ENCODE measurements at regions not wholly inside any gene's neighbourhood (a gene's known extent, or its start where the extent isn't known, plus 50 kb on each side); places are given as distances from the start of the nearest gene placed in this dataset.

- no peak overlapping the region for H3K4me3 ChIP-seq (replicated peaks; ENCODE audit: insufficient read depth, low read length)
Observed at GRCh38 chr7:89728481-89728880, 425.8 kb upstream of the STEAP1 start.

GRCh38 chr7:89731751-89732445, 422.4 kb upstream of the STEAP1 start:
- H3K27me3 ChIP-seq (ENCODE audit: insufficient read depth, poor library complexity, severe bottlenecking): no peaks in the 10 kb centered on the region
- no peak overlapping the region for H3K27ac ChIP-seq (replicated peaks)
- no peak for DNase-seq (ENCODE audit: low read depth in 1 of 2, low spot score in 1 of 2)
- no peak overlapping the region for H3K4me3 ChIP-seq (replicated peaks; ENCODE audit: insufficient read depth, low read length)
- no peak for TF ChIP-seq SPI1 (IDR thresholded peaks at IDR 0.05; ENCODE audit: borderline replicate concordance, low read depth)
- no peak for TF ChIP-seq POLR2AphosphoS5 (IDR thresholded peaks at IDR 0.05; ENCODE audit: low read depth)
- no peak for TF ChIP-seq GABPA (IDR thresholded peaks at IDR 0.05; ENCODE audit: low read depth)
- TF ChIP-seq CTCF (IDR thresholded peaks at IDR 0.05; ENCODE audit: insufficient read depth, low read length): no peak

More at GRCh38 chr7:89728481-89728880, 425.8 kb upstream of the STEAP1 start:
- no peak for DNase-seq (ENCODE audit: low read depth in 1 of 2, low spot score in 1 of 2)
- no peak overlapping the region for H3K27ac ChIP-seq (replicated peaks)
- TF ChIP-seq POLR2AphosphoS5 (IDR thresholded peaks at IDR 0.05; ENCODE audit: low read depth) (no peak), CTCF (IDR thresholded peaks at IDR 0.05; ENCODE audit: insufficient read depth, low read length) (no peak), REST (IDR thresholded peaks at IDR 0.05; ENCODE audit: insufficient replicate concordance, low read depth) (no peak), SPI1 (IDR thresholded peaks at IDR 0.05; ENCODE audit: borderline replicate concordance, low read depth) (no peak), GABPA (IDR thresholded peaks at IDR 0.05; ENCODE audit: low read depth) (no peak)
- H3K27me3 ChIP-seq (ENCODE audit: insufficient read depth, poor library complexity, severe bottlenecking): no peaks in the 10 kb centered on the region

- Histone ChIP-seq H3K27me3 (ENCODE audit: insufficient read depth, poor library complexity, severe bottlenecking) (no peaks in the 10 kb centered on the region), H3K27ac (replicated peaks) (no peak overlapping the region), H3K4me3 (replicated peaks; ENCODE audit: insufficient read depth, low read length) (no peak overlapping the region)
- no peak for DNase-seq (ENCODE audit: low read depth in 1 of 2, low spot score in 1 of 2)
- TF ChIP-seq CTCF (IDR thresholded peaks at IDR 0.05; ENCODE audit: insufficient read depth, low read length) (no peak), GABPA (IDR thresholded peaks at IDR 0.05; ENCODE audit: low read depth) (no peak), SPI1 (IDR thresholded peaks at IDR 0.05; ENCODE audit: borderline replicate concordance, low read depth) (no peak), POLR2AphosphoS5 (IDR thresholded peaks at IDR 0.05; ENCODE audit: low read depth) (no peak), REST (IDR thresholded peaks at IDR 0.05; ENCODE audit: insufficient replicate concordance, low read depth) (no peak)
Observed at GRCh38 chr7:89738549-89738948, 415.7 kb upstream of the STEAP1 start.

- TF ChIP-seq CTCF (IDR thresholded peaks at IDR 0.05; ENCODE audit: insufficient read depth, low read length) (no peak), GABPA (IDR thresholded peaks at IDR 0.05; ENCODE audit: low read depth) (no peak), POLR2AphosphoS5 (IDR thresholded peaks at IDR 0.05; ENCODE audit: low read depth) (no peak), SPI1 (IDR thresholded peaks at IDR 0.05; ENCODE audit: borderline replicate concordance, low read depth) (no peak)
- DNase-seq (ENCODE audit: low read depth in 1 of 2, low spot score in 1 of 2): no peak
- Histone ChIP-seq H3K4me3 (replicated peaks; ENCODE audit: insufficient read depth, low read length) (no peak overlapping the region), H3K27me3 (ENCODE audit: insufficient read depth, poor library complexity, severe bottlenecking) (no peaks in the 10 kb centered on the region), H3K27ac (replicated peaks) (no peak overlapping the region)
Observed at GRCh38 chr7:89757910-89758309, 396.4 kb upstream of the STEAP1 start.
